ENCODE measurements at regions not wholly inside any gene's neighbourhood (a gene's known extent, or its start where the extent isn't known, plus 50 kb on each side); places are given as distances from the start of the nearest gene placed in this dataset.

GRCh38 chr15:98203872-98204660 lies 243.6 kb downstream of the ARRDC4 start:
- H3F3A ChIP-seq (ENCODE audit: low read depth): no peaks in the 10 kb centered on the region
- TF ChIP-seq EZH2phosphoT487 (IDR thresholded peaks at IDR 0.05; ENCODE audit: borderline replicate concordance): no peak
- no peak for TF ChIP-seq CTCF (conservative IDR thresholded peaks at IDR 0.05; ENCODE audit: low read length)
- H3K9me2 ChIP-seq (replicated peaks; ENCODE audit: low read depth, low read length): no peaks in the 10 kb centered on the region
- no peaks in the 10 kb centered on the region for H4K20me1 ChIP-seq (ENCODE audit: insufficient read depth, low read length, poor library complexity, severe bottlenecking)
- H2AFZ ChIP-seq (ENCODE audit: low read length): no peak overlapping the region
- no peaks in the 10 kb centered on the region for H3K79me2 ChIP-seq (ENCODE audit: insufficient read depth, low read length)
- H3K4me1 ChIP-seq (ENCODE audit: insufficient read depth, low read length, poor library complexity, severe bottlenecking): no peaks in the 10 kb centered on the region
- H3K4me3 ChIP-seq (ENCODE audit: low read length, poor library complexity, severe bottlenecking): no peak overlapping the region
- H3K4me2 ChIP-seq (ENCODE audit: low read depth, low read length, poor library complexity, severe bottlenecking): no peak overlapping the region
- no peaks in the 10 kb centered on the region for H3K27me3 ChIP-seq (ENCODE audit: insufficient read depth, low read length, poor library complexity, severe bottlenecking)
- no peak overlapping the region for H3K9ac ChIP-seq (ENCODE audit: low read depth, low read length, poor library complexity, severe bottlenecking)
- H3K9me3 ChIP-seq (ENCODE audit: insufficient read depth, low read depth, low read length): no peaks in the 10 kb centered on the region
- no peaks in the 10 kb centered on the region for H3K36me3 ChIP-seq (ENCODE audit: insufficient read depth, low read length)

- H2AFZ ChIP-seq (ENCODE audit: low read length): no peak overlapping the region
- H3F3A ChIP-seq (ENCODE audit: low read depth): no peaks in the 10 kb centered on the region
- H4K20me1 ChIP-seq (ENCODE audit: insufficient read depth, low read length, poor library complexity, severe bottlenecking): no peaks in the 10 kb centered on the region
- H3K9me3 ChIP-seq (ENCODE audit: insufficient read depth, low read depth, low read length): no peaks in the 10 kb centered on the region
- H3K9me2 ChIP-seq (replicated peaks; ENCODE audit: low read depth, low read length): no peaks in the 10 kb centered on the region
- no peak overlapping the region for H3K4me2 ChIP-seq (ENCODE audit: low read depth, low read length, poor library complexity, severe bottlenecking)
- no peaks in the 10 kb centered on the region for H3K79me2 ChIP-seq (ENCODE audit: insufficient read depth, low read length)
- no peak for TF ChIP-seq EZH2phosphoT487 (IDR thresholded peaks at IDR 0.05; ENCODE audit: borderline replicate concordance)
- no peak for TF ChIP-seq CTCF (conservative IDR thresholded peaks at IDR 0.05; ENCODE audit: low read length)
- H3K9ac ChIP-seq (ENCODE audit: low read depth, low read length, poor library complexity, severe bottlenecking): no peak overlapping the region
- no peaks in the 10 kb centered on the region for H3K36me3 ChIP-seq (ENCODE audit: insufficient read depth, low read length)
- H3K4me3 ChIP-seq (ENCODE audit: low read length, poor library complexity, severe bottlenecking): no peak overlapping the region
- no peaks in the 10 kb centered on the region for H3K27me3 ChIP-seq (ENCODE audit: insufficient read depth, low read length, poor library complexity, severe bottlenecking)
- H3K4me1 ChIP-seq (ENCODE audit: insufficient read depth, low read length, poor library complexity, severe bottlenecking): no peaks in the 10 kb centered on the region
These were observed 247.4 kb downstream of the ARRDC4 start for GRCh38 chr15:98207928-98208327.

GRCh38 chr15:98213346-98213979 lies 253.0 kb downstream of the ARRDC4 start:
- Histone ChIP-seq H4K20me1 (ENCODE audit: insufficient read depth, low read length, poor library complexity, severe bottlenecking) (no peaks in the 10 kb centered on the region), H2AFZ (ENCODE audit: low read length) (no peak overlapping the region), H3K36me3 (ENCODE audit: insufficient read depth, low read length) (no peaks in the 10 kb centered on the region), H3K79me2 (ENCODE audit: insufficient read depth, low read length) (no peaks in the 10 kb centered on the region), H3K9me3 (ENCODE audit: insufficient read depth, low read depth, low read length) (no peaks in the 10 kb centered on the region), H3K4me1 (ENCODE audit: insufficient read depth, low read length, poor library complexity, severe bottlenecking) (no peaks in the 10 kb centered on the region), H3K9ac (ENCODE audit: low read depth, low read length, poor library complexity, severe bottlenecking) (no peak overlapping the region), H3K27me3 (ENCODE audit: insufficient read depth, low read length, poor library complexity, severe bottlenecking) (no peaks in the 10 kb centered on the region), H3K4me2 (ENCODE audit: low read depth, low read length, poor library complexity, severe bottlenecking) (no peak overlapping the region), H3K4me3 (ENCODE audit: low read length, poor library complexity, severe bottlenecking) (no peak overlapping the region), H3K9me2 (replicated peaks; ENCODE audit: low read depth, low read length) (no peaks in the 10 kb centered on the region), H3F3A (ENCODE audit: low read depth) (no peaks in the 10 kb centered on the region)
- TF ChIP-seq CTCF (conservative IDR thresholded peaks at IDR 0.05; ENCODE audit: low read length) (no peak), EZH2phosphoT487 (IDR thresholded peaks at IDR 0.05; ENCODE audit: borderline replicate concordance) (no peak)

Data from Loucy (cell line).